ENCODE measurements at regions not wholly inside any gene's neighbourhood (a gene's known extent, or its start where the extent isn't known, plus 50 kb on each side); places are given as distances from the start of the nearest gene placed in this dataset.

GRCh38 chr2:62587592-62587991 is 81.6 kb upstream of the TMEM17 start:
- H3K9me3 ChIP-seq (replicated peaks in 1 of 2; ENCODE audit: control insufficient read depth in 1 of 2, insufficient read depth in 1 of 2, low read length in 2 of 2) = peaks cover 0 to 7% of the 10 kb centered on the region in 2 donors
- intact Hi-C loops (cut with micrococcal nuclease) = no loop called here
- 100% methylated on average over 2 of the region's 3 CpGs for WGBS (ENCODE audit: insufficient coverage)
- Mint-ChIP-seq H3K4me3 (no peak overlapping the region), H3K27ac (peak overlapping the region in 1 of 7 donors; percentile 41), H3K27me3 (ENCODE audit: low read depth in 3 of 3) (peaks cover 0 to 7% (median 1%) of the 10 kb centered on the region in 3 donors), H3K9me3 (peaks cover 0 to 18% (median 11%) of the 10 kb centered on the region in 7 donors), H3K36me3 (no peaks in the 10 kb centered on the region), H3K4me1 (no peaks in the 10 kb centered on the region)
- no peaks in the 10 kb centered on the region for H4K20me1 ChIP-seq (ENCODE audit: insufficient read depth, low read length)
- H2AFZ ChIP-seq (ENCODE audit: insufficient read depth, low read depth, low read length, poor library complexity, severe bottlenecking) = no peak overlapping the region
- H3K4me1 ChIP-seq (ENCODE audit: control insufficient read depth in 1 of 2, insufficient read depth in 2 of 2, low read length in 2 of 2) = no peaks in the 10 kb centered on the region
- no peaks in the 10 kb centered on the region for H3K79me2 ChIP-seq (ENCODE audit: insufficient read depth, low read length)
- no peak overlapping the region for H3K9ac ChIP-seq (ENCODE audit: insufficient read depth, low read length, poor library complexity, severe bottlenecking)
- no peak overlapping the region for H3K4me3 ChIP-seq (replicated peaks in 1 of 3; ENCODE audit: low read depth in 2 of 3, low read length in 3 of 3)
- TF ChIP-seq CTCF (IDR thresholded peaks at IDR 0.05) = no peak
- no peak overlapping the region for H3K27ac ChIP-seq (ENCODE audit: low read depth in 1 of 2, low read length in 2 of 2)
- no peaks in the 10 kb centered on the region for H3K36me3 ChIP-seq (replicated peaks in 1 of 2; ENCODE audit: control insufficient read depth in 1 of 2, insufficient read depth in 2 of 2, low read length in 2 of 2)
- no peak for DNase-seq
- no peak overlapping the region for H3K4me2 ChIP-seq (replicated peaks; ENCODE audit: extremely low read depth, low read length, poor library complexity, severe bottlenecking)
- H3K27me3 ChIP-seq (ENCODE audit: control insufficient read depth in 2 of 2, insufficient read depth in 2 of 2, low read length in 2 of 2) = no peaks in the 10 kb centered on the region

GRCh38 chr2:62586981-62587380 is 81.0 kb upstream of the TMEM17 start:
- Histone ChIP-seq H3K27ac (ENCODE audit: low read depth in 1 of 2, low read length in 2 of 2) (no peak overlapping the region), H3K36me3 (replicated peaks in 1 of 2; ENCODE audit: control insufficient read depth in 1 of 2, insufficient read depth in 2 of 2, low read length in 2 of 2) (no peaks in the 10 kb centered on the region), H3K79me2 (ENCODE audit: insufficient read depth, low read length) (no peaks in the 10 kb centered on the region), H2AFZ (ENCODE audit: insufficient read depth, low read depth, low read length, poor library complexity, severe bottlenecking) (no peak overlapping the region), H3K27me3 (ENCODE audit: control insufficient read depth in 2 of 2, insufficient read depth in 2 of 2, low read length in 2 of 2) (no peaks in the 10 kb centered on the region), H4K20me1 (ENCODE audit: insufficient read depth, low read length) (no peaks in the 10 kb centered on the region), H3K9me3 (replicated peaks in 1 of 2; ENCODE audit: control insufficient read depth in 1 of 2, insufficient read depth in 1 of 2, low read length in 2 of 2) (peaks cover 0 to 7% of the 10 kb centered on the region in 2 donors), H3K4me3 (replicated peaks in 1 of 3; ENCODE audit: low read depth in 2 of 3, low read length in 3 of 3) (no peak overlapping the region), H3K4me1 (ENCODE audit: control insufficient read depth in 1 of 2, insufficient read depth in 2 of 2, low read length in 2 of 2) (no peaks in the 10 kb centered on the region), H3K9ac (ENCODE audit: insufficient read depth, low read length, poor library complexity, severe bottlenecking) (no peak overlapping the region), H3K4me2 (replicated peaks; ENCODE audit: extremely low read depth, low read length, poor library complexity, severe bottlenecking) (no peak overlapping the region)
- Mint-ChIP-seq H3K36me3 (no peaks in the 10 kb centered on the region), H3K9me3 (peaks cover 0 to 18% (median 11%) of the 10 kb centered on the region in 7 donors), H3K4me3 (no peak overlapping the region), H3K27me3 (ENCODE audit: low read depth in 3 of 3) (peaks cover 0 to 7% (median 1%) of the 10 kb centered on the region in 3 donors), H3K27ac (no peak overlapping the region), H3K4me1 (no peaks in the 10 kb centered on the region)
- no peak for TF ChIP-seq CTCF (IDR thresholded peaks at IDR 0.05)
- WGBS (ENCODE audit: insufficient coverage) = no CpG with 5 or more reads among the region's 2 CpGs
- intact Hi-C loops (cut with micrococcal nuclease) = no loop called here
- DNase-seq = no peak

Data from CD14-positive monocyte (primary cell).